Activated T-cell treated with anti-CD3 and anti-CD28 coated beads, Interleukin-2, amount 50 U/mL, for 72 hours (primary cell): ENCODE measurements at regions not wholly inside any gene's neighbourhood (a gene's known extent, or its start where the extent isn't known, plus 50 kb on each side); places are given as distances from the start of the nearest gene placed in this dataset.

Source experiments
- ATAC-seq, 2 donors: fragments of 150-1000 bp; cut with Tn5 transposase; replicated peaks in 1 of 2; 2 replicates each; pipeline ENCODE4 v1.10.0; 2021; ENCODE audit warnings: moderate library complexity in 2 of 2, mild to moderate bottlenecking in 1 of 2
- DNase-seq, 2 donors: peaks; one replicate each; pipeline ENCODE4 v3.0.0; 2021 to 2022; ENCODE audit warnings: mixed read lengths in 1 of 2
- H3K27ac Mint-ChIP-seq: one replicate; pipeline ENCODE4 v1.8.0; 2022; ENCODE audit warnings: mild to moderate bottlenecking, moderate library complexity, mixed read lengths
- H3K27me3 Mint-ChIP-seq: one replicate; pipeline ENCODE4 v1.8.0; 2022; ENCODE audit warnings: low read depth, mixed read lengths
- H3K36me3 Mint-ChIP-seq, 2 donors: one replicate each; pipeline ENCODE4 v1.8.0; 2022; ENCODE audit warnings: mixed read lengths in 2 of 2, mild to moderate bottlenecking in 1 of 2; ENCODE audit not compliant: insufficient read depth in 2 of 2
- H3K4me1 Mint-ChIP-seq: one replicate; pipeline ENCODE4 v1.8.0; 2022; ENCODE audit warnings: low read depth, mixed read lengths
- H3K4me3 Mint-ChIP-seq, 2 donors: one replicate each; pipeline ENCODE4 v1.8.0; 2022; ENCODE audit warnings: mild to moderate bottlenecking in 2 of 2, mixed read lengths in 2 of 2, moderate library complexity in 2 of 2
- H3K9me3 Mint-ChIP-seq, 2 donors: one replicate each; pipeline ENCODE4 v1.8.0; 2022; ENCODE audit warnings: mixed read lengths in 2 of 2

DNA sequence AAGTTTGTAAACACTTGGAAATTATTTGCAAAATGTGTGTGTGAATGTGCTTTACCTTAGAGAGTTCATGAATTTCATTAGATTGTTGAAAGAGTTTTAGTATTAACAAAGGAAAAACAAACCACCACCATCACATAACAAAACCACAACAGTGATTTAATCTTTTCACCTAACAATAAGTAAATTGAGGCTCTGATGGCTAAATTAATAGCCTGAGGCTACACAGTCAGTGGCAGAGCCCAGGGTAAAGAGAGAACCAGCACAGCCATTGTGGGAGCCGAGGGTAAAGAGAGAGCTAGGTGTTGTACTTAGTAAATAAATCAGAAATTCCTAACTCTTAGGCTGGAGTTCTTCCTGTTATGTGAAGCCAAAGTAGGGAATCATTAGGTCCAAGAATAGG, 51.2 kb upstream of the CAPRIN2 start:
- Mint-ChIP-seq H3K9me3 (no peaks in the 10 kb centered on the region), H3K4me3 (no peak overlapping the region), H3K27me3 (peaks cover 6% of the 10 kb centered on the region), H3K4me1 (no peaks in the 10 kb centered on the region), H3K27ac (no peak overlapping the region), H3K36me3 (peaks cover 0 to 2% of the 10 kb centered on the region in 2 donors)
- DNase-seq (no peak), ATAC-seq (no peak)
